Activated gamma-delta T cell treated with anti-CD3 and anti-CD28 coated beads, Interleukin-2, amount 50 U/mL, for 16 hours (primary cell): ENCODE measurements at regions not wholly inside any gene's neighbourhood (a gene's known extent, or its start where the extent isn't known, plus 50 kb on each side); places are given as distances from the start of the nearest gene placed in this dataset.
A peak's percentile ranks its signal among the peaks of the same experiment; 100 is the strongest.

Experiments
- DNase-seq: peaks from one replicate; pipeline ENCODE4 v3.0.0-alpha.2; 2020; ENCODE audit warnings: low read depth

GRCh38 chr14:50038398-50039119, 77.8 kb downstream of the VCPKMT start:
- peak; percentile 27 for DNase-seq

- DNase-seq: no peak
Measured at GRCh38 chr14:50039120-50039517, 77.3 kb downstream of the VCPKMT start.

- DNase-seq: no peak
Measured at GRCh38 chr14:50039734-50040400, 76.5 kb downstream of the VCPKMT start.

DNA sequence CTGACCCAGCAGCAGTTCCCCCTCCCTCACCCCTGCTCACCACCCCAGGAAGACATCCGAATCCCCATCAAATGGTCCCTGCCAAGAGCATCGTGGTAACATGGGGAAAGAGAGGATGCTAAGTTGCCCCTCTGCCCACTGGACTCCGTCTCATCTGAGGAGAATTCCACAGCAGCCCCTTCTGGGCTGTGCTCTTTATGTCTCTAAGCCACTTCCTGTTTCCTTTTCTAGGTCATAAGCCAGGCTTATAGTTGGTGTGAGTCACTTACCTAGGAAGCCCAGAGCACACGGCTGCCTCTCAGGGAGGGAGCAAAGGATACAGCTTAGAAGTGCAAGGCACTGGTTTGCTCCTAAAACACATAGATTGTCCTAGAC, 76.0 kb downstream of the VCPKMT start:
- DNase-seq: no peak

- DNase-seq: no peak
Measured at GRCh38 chr14:50040895-50041465, 75.4 kb downstream of the VCPKMT start.

GRCh38 chr14:50041980-50042379, 74.4 kb downstream of the VCPKMT start:
- no peak for DNase-seq

- no peak for DNase-seq
Measured at GRCh38 chr14:50044042-50044651, 72.2 kb downstream of the VCPKMT start.

DNA sequence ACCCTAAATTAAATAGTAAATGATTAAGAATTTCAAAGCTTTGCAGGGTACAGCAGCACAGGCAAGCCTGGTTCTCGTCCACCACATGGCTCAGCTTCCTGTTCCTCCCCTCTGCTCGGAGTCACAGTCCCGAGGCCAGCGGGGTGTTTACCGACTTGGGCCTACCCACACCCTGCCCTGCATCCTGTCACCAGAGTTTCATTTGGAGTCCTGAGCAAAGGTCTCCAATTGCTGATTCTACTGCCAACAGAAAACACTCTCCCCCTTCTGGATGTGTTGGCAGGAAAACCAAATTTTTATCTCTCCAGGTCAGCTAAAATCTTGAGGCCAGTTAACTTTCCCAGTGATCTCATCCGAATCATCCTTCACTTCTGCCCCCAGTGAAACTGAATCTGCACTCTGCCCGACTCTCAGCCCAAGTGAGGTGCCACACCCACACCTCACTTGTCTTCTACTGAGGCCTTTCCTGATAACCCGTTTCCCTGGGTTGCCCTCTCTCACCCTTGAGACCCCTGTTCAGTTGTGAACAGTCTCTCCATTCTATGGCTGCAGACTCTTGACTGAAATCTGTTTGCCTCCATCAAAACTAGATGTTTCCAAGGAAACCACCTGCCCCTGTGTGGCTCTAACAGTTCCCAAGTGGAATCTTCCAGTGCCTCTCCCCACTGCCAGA, 71.2 kb downstream of the VCPKMT start:
- DNase-seq: peak; percentile 58

- DNase-seq: no peak
Measured at GRCh38 chr14:50045837-50046236, 70.5 kb downstream of the VCPKMT start.

DNA sequence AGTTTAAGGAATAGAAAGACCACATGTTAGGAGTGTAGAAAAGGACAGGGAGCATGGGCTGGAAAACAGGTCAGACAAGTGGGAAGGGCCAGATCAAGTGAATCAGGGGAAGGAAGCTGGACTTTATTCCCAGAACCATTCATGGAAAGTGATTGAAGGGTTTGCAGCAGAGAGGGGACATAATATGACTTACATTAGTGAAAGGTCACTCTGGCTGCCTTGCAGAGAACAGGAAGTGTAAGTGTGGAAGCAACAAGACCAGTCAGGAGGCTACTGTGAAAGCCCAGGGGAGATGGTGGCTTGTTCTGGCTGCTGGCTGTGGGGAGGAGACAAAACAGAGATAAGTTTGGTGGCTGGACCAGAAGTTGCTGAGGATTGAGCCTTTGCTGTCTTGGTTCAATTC, 69.1 kb downstream of the VCPKMT start:
- DNase-seq: no peak

- no peak for DNase-seq
Measured at GRCh38 chr14:50049093-50049492, 67.3 kb downstream of the VCPKMT start.

DNA sequence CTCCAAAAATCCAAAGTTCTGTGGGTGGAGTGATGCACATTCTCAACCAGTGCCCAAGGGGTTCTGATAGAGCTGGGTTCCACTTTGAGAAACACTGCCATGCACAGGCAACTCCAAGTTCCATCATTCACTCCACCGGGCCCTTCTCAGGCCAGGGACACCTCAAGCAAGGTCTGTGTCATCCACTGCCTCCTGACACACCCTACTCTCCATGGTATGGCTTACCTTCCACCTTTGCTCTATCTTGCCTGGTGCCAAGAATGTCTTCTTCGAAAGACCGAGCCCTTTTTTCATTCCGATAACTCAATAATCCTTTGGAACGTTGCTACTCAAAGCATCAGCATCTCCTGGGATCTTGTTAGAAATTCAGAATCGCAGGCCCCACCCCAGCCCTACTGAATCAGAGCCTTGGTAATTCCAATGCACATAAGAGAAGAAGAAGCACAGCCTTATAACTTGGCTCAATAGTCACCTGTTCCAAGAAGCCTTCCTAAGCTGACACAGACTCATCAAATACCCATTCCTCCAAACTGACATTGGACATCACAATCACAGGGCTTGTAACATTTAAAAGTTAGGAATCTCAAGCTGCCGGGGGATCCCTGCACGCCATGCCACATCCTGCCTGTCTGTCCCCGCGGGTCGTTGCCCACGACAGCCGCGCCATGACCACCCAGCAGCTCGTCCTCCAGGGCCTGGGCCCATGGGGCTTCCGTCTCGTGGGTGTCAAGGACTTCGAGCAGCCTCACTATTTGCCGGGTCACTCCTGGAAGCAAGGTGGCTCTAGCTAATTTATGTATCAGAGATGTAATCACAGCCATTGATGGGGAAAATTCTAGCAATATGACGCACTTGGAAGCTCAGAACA, 66.4 kb downstream of the VCPKMT start:
- no peak for DNase-seq

DNA sequence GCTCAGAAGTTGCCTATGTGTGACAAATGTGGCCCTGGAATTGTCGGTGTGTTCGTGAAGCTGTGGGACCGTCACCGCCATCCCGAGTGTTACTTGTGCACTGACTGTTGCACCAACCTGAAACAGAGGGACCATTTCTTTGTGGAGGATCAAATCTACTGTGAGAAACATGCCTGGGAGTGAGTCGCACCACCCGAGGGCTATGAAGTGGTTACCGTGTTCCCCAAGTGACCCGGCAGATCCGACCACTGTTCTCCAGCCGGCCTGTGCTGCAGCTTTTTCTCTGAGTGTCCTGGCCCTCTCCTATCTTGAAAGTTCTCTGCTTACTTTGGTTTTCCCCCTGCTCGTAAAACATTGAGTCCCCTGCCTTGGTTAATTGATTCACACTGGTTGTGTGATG, 65.3 kb downstream of the VCPKMT start:
- no peak for DNase-seq

DNA sequence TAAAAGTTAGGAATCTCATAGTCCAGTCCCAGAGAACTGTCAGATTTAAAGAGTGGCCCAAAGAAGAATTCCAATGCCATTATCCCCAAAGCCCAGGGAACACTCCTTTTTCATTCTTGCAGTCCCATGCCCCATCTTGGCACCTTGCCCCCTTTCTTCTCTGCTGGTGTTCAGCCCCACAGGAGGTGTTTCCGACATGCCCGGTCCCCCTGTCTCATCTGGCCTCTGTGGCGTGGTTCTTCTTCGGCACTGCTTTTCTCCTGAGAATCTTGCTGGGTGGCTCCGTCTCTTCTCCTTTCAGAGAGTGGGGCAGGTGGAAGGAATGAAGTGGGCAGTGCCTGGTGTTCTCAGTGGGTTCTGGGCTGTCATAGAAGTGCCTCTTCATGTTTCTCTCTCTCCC, 64.7 kb downstream of the VCPKMT start:
- DNase-seq: no peak

DNA sequence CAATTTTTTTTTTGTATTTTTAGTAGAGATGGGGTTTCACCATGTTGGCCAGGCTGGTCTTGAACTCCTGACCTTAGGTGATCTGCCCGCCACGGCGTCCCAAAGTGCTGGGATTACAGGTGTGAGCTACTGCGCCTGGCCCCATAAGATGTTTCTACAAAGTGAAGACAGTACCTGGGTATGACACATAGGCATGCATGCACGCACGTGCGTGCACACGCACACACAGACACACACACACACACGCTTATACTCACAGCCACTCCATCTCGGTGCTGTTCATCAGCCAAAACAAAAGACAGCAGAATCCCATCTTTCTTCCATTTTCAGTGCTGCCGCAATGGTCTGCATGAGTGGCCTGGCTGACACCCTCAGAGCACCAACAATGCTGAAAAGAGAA, 63.9 kb downstream of the VCPKMT start:
- DNase-seq: no peak

- DNase-seq: no peak
Measured at GRCh38 chr14:50053935-50054334, 62.4 kb downstream of the VCPKMT start.

GRCh38 chr14:50055461-50056228, 60.7 kb downstream of the VCPKMT start:
- no peak for DNase-seq

GRCh38 chr14:50056435-50056834, 59.9 kb downstream of the VCPKMT start:
- no peak for DNase-seq

GRCh38 chr14:50057331-50057730, 59.0 kb downstream of the VCPKMT start:
- no peak for DNase-seq

GRCh38 chr14:50058113-50058512, 58.3 kb downstream of the VCPKMT start:
- DNase-seq: no peak
